Left renal pelvis (tissue), 4 donors: ENCODE measurements at regions not wholly inside any gene's neighbourhood (a gene's known extent, or its start where the extent isn't known, plus 50 kb on each side); places are given as distances from the start of the nearest gene placed in this dataset.
"Not testable (repeated sequence)": the region's sequence is repeated elsewhere in the genome, so short reads cannot be mapped to it uniquely, and the experiment has no call there.

Experiments used
- DNase-seq, 4 donors: peaks; one replicate each; pipeline ENCODE4 v3.0.0-alpha.2; 2013; ENCODE audit warnings: low read depth in 4 of 4, low spot score in 3 of 4

GRCh38 chr17:74119965-74120364 is 83.5 kb upstream of the RPL38 start:
- no peak for DNase-seq

DNA sequence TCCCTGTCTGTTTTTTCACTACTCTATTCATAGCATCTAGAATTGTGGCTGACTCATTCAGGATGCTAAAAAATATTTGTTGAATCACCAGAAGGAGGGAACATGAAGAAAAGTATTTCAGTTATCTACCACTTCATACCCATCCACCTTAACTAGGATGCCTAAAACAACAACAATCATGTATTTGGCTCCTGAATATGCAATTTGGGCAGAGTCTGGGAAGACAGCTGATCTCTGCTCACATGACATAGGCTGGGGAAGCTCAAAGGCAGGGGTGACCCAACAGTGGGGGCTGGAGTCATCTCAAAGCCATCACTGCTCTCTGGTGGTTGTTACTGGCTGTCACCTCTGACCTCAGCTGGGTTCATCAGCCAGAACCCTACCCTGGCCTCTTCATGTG is 80.1 kb upstream of the RPL38 start:
- no peak for DNase-seq

GRCh38 chr17:74123866-74124444 is 79.5 kb upstream of the RPL38 start:
- no peak for DNase-seq

DNA sequence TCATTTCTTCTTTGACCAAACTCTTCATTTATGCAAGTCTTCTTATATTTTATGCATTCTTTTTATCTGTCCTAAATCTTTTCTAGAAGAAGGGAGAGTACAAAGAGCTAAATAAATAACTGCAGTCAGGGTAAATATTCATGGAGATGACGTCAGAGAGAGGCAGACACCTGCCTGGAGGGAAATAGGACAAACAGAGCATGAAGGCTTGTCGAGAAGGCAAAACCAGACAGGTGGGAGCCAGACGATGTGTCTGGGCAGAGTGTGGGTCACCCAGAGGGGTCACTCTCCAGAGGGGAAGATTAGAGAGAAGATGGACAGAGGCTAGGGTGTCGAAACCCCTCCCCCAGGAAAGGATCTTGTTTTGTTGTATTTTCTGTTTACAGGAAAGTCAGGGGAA is 78.3 kb upstream of the RPL38 start:
- DNase-seq: no peak

- DNase-seq: no peak
These were observed 77.1 kb upstream of the RPL38 start for GRCh38 chr17:74126179-74126900.

GRCh38 chr17:74126959-74127358 is 76.5 kb upstream of the RPL38 start:
- no peak for DNase-seq

- no peak for DNase-seq
These were observed 74.8 kb upstream of the RPL38 start for GRCh38 chr17:74128456-74129211.

GRCh38 chr17:74129800-74130199 is 73.7 kb upstream of the RPL38 start:
- DNase-seq: not testable (repeated sequence)

GRCh38 chr17:74130276-74130675 is 73.2 kb upstream of the RPL38 start:
- no peak for DNase-seq

GRCh38 chr17:74130841-74131240 is 72.6 kb upstream of the RPL38 start:
- DNase-seq: no peak

DNA sequence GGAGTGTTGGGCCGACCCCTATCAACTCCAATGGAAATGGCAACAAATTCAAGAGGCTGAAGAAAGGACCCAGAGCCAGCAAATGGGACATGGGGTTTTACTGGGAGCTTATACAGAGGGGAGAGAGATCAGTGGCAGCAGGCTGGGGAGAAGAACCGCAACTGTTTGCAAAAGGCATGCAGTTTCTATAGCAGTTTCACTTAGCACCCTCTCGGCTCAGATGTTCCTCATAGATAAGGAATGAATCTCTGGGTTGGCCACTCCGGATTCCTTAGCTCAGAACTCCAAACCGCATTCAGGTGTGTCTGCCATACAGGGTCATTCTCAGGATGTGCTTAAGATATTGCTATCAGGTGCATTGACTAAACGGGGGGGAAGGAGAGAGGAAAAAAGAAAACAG is 71.1 kb upstream of the RPL38 start:
- no peak for DNase-seq

DNA sequence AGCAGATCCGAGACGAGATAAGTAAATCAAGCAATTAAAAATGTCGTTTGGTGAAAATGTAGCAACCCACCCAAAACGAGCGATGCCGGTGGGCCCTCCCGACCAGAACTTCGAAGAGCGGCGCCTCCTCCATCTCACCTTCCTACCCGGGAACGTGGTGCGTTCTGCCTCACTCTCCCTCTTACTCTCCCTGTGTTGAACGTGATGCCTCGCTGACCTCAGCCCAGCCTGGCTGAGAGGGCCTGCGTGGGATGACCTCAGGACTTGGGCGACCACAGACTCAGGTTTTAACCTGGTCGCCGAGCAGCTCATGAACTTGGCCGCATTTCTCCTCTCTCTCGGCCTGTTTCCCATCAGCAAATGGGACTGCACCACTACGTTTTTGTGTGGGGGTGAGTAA is 69.7 kb upstream of the RPL38 start:
- DNase-seq: no peak

GRCh38 chr17:74134234-74134633 is 69.2 kb upstream of the RPL38 start:
- not testable (repeated sequence) for DNase-seq

GRCh38 chr17:74134991-74135390 is 68.5 kb upstream of the RPL38 start:
- DNase-seq: no peak

DNA sequence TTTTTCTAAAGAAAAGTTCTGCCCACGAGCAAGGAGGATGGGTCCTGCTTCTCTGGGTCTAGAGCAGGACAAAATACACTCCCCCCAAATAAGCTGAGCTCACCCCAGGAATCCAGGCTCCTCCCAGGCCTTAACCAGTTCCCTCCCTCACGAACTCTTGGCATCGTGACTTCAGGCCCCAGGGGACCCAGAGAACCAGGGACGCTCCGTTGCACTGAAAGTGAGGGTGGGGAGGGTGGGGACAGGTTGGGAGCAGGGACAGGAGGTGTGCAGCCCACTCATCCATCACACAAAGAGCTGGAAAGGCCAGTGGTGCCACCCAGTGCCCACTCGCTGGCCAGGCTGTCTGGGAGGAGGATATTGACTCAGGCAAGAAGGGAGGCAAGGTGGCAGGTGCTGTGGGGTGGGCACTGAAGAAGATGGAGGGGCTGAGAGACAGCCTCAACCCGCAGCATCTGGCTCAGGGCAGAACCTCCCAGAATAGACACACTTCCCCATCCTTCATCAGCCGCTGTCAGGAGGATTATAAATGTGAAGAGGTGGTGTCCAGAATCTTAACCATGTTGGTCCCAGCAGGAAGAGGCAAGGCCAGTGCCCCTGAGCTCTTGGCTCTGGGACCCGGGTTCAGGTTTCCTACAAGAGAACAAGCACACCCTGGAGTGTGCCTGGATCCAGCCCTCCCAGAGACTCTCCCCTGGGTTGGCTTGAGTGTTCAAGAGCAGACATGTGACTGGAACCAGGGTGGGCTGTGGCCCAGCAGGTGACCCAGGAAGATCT is 67.9 kb upstream of the RPL38 start:
- no peak for DNase-seq

- DNase-seq: no peak
These were observed 66.1 kb upstream of the RPL38 start for GRCh38 chr17:74137416-74137815.

DNA sequence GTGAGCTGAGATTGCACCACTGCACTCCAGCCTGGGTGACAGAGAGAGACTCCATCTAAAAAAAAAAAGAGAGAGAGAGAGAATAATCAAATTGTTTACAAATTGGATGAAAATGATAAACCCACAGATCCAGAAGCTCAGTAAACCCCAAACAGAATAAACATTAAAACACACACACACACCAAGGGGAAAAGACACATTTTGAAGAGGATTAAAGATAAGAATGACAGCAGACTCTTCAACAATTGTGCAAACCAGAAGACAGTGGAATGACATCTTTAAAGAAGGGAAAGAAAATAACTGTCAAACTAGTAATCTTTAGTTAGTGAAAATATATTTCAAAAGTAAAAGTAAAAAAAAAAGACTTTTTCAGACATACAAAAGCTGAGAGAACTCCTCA is 64.4 kb upstream of the RPL38 start:
- DNase-seq: no peak

DNA sequence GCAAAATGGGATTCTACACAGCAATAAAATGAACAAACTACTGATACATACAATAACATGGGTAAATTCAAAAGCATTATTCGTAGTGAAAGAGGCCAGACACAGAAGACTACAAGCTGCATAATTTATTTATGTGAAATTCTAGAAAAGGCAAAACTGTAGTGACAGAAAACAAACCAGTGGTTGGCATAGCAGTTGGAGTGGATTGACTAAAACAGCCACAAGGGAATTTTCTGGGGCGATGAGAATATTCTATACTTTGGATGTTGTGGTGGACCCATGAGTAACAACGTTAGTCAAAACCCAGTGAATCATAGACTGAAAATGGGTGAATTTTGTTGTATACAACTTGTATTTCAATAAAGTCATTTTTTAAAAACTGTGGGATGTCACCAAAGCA is 63.2 kb upstream of the RPL38 start:
- DNase-seq: no peak

DNA sequence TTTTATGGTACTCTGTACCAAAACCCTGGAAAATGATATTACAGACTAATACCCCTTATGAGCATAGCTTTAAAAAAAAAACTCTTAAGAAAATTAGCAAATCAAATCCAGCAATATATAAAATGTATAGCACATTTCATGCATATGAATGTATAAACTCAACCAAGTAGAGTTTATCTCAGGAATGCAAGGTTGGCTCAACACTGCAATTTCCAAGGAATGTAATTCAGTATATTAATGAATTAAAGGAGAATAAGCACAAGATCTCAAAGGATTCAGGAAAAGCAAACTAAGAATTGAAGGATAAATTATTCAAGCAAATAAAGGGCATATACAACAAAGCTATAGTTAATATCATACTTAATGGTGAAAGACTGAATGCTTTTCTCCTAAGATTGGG is 61.9 kb upstream of the RPL38 start:
- no peak for DNase-seq

GRCh38 chr17:74143318-74143717 is 60.2 kb upstream of the RPL38 start:
- not testable (repeated sequence) for DNase-seq

GRCh38 chr17:74145756-74146155 is 57.7 kb upstream of the RPL38 start:
- DNase-seq: no peak
